Fibroblast of villous mesenchyme (primary cell): ENCODE measurements at regions not wholly inside any gene's neighbourhood (a gene's known extent, or its start where the extent isn't known, plus 50 kb on each side); places are given as distances from the start of the nearest gene placed in this dataset.
"Not testable (repeated sequence)": the region's sequence is repeated elsewhere in the genome, so short reads cannot be mapped to it uniquely, and the experiment has no call there.

ENCODE experiments used
- DNase-seq: peaks from one replicate; pipeline ENCODE4 v3.0.0-alpha.2; 2010; ENCODE audit warnings: low read depth
- H3K4me3 ChIP-seq: 2 replicates; pipeline ENCODE4 v1.5.1; 2011; ENCODE audit warnings: low read depth, mild to moderate bottlenecking, low read length
- CTCF ChIP-seq: IDR thresholded peaks from 2 replicates; pipeline ENCODE4 v1.5.1; 2012; ENCODE audit warnings: low read depth, mild to moderate bottlenecking, low read length; ENCODE audit not compliant: insufficient read depth

DNA sequence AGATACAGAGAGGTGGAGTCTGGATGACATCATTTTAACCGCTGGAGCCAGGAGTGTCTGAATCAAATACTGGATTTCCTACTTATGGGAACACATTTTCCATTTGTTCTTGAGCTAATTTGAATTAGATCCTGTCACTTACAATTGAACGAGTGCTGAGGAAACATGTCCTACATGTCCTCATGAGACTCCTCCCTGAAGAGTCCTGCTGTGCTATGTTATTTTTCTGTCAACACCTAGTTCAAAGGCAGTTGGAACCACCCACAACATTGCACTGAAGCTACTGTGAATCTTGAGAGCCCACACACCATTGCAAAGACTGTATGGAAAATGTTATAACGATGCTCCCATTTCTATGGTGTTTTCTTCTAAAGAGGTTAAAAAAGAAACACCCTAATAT is 123.5 kb upstream of the CRBN start:
- DNase-seq, result no peak
- H3K4me3 ChIP-seq, result no peak overlapping the region
- TF ChIP-seq CTCF, result no peak

DNA sequence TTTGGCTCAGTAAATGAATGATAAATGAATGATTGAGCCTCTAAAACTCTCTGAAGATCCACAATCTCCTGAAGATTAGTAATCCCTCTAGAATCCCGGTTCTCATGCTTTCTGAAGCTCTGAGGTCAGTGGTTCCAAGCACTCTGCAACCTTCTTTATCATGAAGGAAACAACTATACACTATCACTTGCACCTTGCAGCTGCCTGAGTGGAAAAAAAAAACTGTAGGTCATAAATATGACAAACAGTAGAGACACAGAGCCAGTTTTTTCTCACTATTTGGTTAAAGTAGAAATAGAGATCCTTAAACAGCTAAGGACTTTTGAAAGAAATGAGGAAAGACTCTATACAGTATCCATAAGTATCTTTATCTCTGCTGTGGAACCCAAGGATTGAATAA is 122.0 kb upstream of the CRBN start:
- no peak for DNase-seq
- TF ChIP-seq CTCF, result no peak

DNA sequence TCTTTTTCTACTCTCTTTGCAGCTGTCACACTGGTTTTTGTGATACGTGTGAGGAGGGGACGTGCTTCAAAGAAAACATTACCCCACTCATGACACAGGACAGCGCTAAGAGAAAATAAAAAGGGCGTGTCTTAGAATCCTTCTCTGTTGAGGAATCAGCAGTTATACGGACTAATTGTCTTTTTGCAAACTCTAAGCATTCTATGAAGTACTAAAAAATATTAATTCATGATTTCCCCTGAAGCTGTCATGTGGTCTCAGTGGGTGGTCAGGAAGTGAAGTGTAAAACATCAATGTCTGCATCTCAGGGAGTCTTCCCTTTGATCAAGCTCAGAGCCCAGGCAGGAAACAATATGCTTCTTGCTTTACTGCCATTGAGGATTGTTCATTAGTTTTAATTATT is 117.5 kb upstream of the CRBN start:
- DNase-seq, result no peak
- H3K4me3 ChIP-seq, result no peak overlapping the region
- TF ChIP-seq CTCF, result no peak

More for the DNA sequence above, 122.0 kb upstream of the CRBN start:
- no peak overlapping the region for H3K4me3 ChIP-seq

DNA sequence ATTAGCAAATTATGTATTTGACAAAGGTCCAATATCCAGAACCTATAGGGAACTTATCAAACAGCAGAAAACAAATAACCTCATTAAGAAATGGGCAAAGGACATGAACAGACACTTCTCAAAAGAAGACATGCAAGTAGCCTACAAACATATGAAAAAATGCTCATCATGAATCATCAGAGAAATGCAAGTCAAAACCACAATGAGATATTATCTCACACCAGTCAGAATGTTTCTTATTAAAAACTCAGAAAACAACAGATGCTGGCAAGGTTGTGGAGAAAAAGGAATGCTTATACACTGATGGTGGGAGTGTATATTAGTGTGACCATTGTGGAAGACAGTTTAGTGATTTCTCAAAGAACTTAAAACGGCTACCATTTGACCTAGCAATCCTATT is 116.1 kb upstream of the CRBN start:
- TF ChIP-seq CTCF, result no peak
- DNase-seq, result no peak
- H3K4me3 ChIP-seq, result no peak overlapping the region

- H3K4me3 ChIP-seq, DNase-seq: not testable (repeated sequence)
Observed at GRCh38 chr3:3291756-3292283, 112.3 kb upstream of the CRBN start.

DNA sequence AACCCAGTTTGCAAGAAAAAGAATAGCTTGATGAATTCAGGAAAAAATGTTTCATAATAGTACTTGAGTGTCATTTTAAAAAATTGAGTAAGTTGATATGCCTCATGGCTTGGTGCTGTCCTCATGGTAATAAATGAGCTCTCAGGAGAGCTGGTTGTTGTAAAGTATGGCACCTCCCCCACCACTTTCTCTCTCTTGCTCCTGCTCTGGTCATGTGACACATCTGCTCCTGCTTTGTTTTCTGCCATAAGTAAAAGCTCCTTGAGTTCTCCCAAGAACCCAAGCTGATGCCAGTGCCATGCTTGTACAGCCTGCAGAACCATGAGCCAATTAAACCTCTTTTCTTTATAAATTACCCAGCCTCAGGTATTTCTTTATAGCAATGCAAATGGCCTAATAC is 108.8 kb upstream of the CRBN start:
- TF ChIP-seq CTCF, result no peak
- H3K4me3 ChIP-seq, result no peak overlapping the region
- no peak for DNase-seq

GRCh38 chr3:3286014-3286413 is 106.5 kb upstream of the CRBN start:
- no peak for TF ChIP-seq CTCF
- DNase-seq, result no peak
- H3K4me3 ChIP-seq, result no peak overlapping the region
